ENCODE measurements at regions not wholly inside any gene's neighbourhood (a gene's known extent, or its start where the extent isn't known, plus 50 kb on each side); places are given as distances from the start of the nearest gene placed in this dataset.

DNA sequence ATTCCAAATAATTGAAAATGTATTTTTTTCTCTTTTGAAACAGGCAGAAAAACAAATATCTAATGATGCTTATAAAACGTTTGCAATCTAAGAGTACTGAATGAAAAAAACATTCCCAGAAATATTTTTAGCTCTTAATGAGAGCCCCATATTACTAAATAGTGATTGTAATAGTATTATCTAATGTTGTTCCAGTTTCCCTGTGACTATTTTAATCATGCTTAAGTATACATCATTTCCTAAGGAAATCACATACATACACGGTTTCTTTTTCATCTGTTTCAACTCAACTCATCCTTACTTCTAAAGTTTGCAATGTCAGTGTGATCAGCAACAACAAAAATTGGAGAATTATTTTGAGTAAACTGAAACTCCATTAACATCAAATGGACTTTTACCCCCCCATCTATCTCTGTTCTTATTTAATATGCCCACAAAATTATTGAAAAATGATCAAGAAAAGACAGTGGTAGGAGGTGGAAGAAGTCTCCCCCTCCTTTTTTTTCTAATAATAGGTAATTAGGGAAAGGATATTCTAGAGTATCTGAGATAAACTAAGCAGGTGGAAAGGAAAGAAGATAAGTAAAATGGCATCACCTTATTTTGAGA lies 530.1 kb upstream of the ATP2B1 start:
- Histone ChIP-seq H3K27ac (no peak overlapping the region), H3K4me3 (no peak overlapping the region), H3K27me3 (replicated peaks; ENCODE audit: insufficient read depth) (no peaks in the 10 kb centered on the region), H3K9me3 (no peaks in the 10 kb centered on the region), H3K4me1 (ENCODE audit: control insufficient read depth in 1 of 2, low read depth in 2 of 2) (no peaks in the 10 kb centered on the region), H3K36me3 (no peaks in the 10 kb centered on the region)
- DNase-seq (ENCODE audit: low spot score) (no peak), ATAC-seq (ENCODE audit: insufficient number of reproducible peaks, low FRiP score, low read depth) (no peak)
- TF ChIP-seq, protein P1, sequence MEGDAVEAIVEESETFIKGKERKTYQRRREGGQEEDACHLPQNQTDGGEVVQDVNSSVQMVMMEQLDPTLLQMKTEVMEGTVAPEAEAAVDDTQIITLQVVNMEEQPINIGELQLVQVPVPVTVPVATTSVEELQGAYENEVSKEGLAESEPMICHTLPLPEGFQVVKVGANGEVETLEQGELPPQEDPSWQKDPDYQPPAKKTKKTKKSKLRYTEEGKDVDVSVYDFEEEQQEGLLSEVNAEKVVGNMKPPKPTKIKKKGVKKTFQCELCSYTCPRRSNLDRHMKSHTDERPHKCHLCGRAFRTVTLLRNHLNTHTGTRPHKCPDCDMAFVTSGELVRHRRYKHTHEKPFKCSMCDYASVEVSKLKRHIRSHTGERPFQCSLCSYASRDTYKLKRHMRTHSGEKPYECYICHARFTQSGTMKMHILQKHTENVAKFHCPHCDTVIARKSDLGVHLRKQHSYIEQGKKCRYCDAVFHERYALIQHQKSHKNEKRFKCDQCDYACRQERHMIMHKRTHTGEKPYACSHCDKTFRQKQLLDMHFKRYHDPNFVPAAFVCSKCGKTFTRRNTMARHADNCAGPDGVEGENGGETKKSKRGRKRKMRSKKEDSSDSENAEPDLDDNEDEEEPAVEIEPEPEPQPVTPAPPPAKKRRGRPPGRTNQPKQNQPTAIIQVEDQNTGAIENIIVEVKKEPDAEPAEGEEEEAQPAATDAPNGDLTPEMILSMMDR (IDR thresholded peaks at IDR 0.05): no peak

DNA sequence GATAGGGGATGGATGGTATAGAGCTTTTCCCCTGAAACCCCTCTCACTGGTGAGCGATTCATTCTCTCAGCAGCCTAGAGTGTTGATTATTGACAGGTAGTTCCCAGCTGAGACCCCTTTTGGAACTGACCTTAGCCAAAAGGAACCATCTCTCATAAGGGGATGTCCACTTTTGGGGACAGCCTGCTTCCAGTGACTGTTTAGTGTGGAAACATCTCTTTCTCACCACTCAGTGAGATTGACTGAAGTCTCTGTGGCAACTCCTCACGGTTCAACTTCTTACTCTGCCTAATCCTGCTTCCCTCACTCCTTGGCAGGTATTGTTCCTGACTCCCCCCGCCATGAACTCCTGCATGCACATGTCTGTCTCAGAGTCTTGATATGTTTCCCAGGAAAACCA lies 529.2 kb upstream of the ATP2B1 start:
- TF ChIP-seq, protein P1 (IDR thresholded peaks at IDR 0.05): no peak
- no peak overlapping the region for H3K4me3 ChIP-seq
- no peaks in the 10 kb centered on the region for H3K27me3 ChIP-seq (replicated peaks; ENCODE audit: insufficient read depth)
- no peaks in the 10 kb centered on the region for H3K36me3 ChIP-seq
- no peak for ATAC-seq (ENCODE audit: insufficient number of reproducible peaks, low FRiP score, low read depth)
- no peaks in the 10 kb centered on the region for H3K9me3 ChIP-seq
- H3K4me1 ChIP-seq (ENCODE audit: control insufficient read depth in 1 of 2, low read depth in 2 of 2): no peaks in the 10 kb centered on the region
- no peak overlapping the region for H3K27ac ChIP-seq
- DNase-seq (ENCODE audit: low spot score): no peak

DNA sequence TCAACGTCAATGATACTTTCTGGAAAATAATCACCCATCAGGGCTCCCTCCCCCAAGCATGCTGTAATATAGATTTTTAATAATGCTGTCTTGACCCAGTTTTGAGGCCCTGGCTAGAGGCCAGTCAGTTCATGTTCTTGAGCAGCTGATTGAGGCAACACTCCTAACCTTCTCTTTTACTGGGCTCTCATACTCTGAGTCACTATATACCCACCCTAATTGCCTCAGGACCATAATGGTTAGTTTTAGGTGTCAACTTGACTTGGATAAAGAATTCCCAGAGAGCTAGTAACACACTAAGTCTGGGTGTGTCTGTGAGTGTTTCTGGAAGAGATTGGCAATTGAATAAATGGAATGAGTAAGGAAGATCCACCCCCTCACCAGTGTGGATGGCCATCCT lies 527.0 kb upstream of the ATP2B1 start:
- DNase-seq (ENCODE audit: low spot score) (no peak), ATAC-seq (ENCODE audit: insufficient number of reproducible peaks, low FRiP score, low read depth) (no peak)
- TF ChIP-seq, protein P1 (IDR thresholded peaks at IDR 0.05): no peak
- H3K27me3 ChIP-seq (replicated peaks; ENCODE audit: insufficient read depth): no peaks in the 10 kb centered on the region
- no peaks in the 10 kb centered on the region for H3K4me1 ChIP-seq (ENCODE audit: control insufficient read depth in 1 of 2, low read depth in 2 of 2)
- no peaks in the 10 kb centered on the region for H3K9me3 ChIP-seq
- no peaks in the 10 kb centered on the region for H3K36me3 ChIP-seq
- no peak overlapping the region for H3K27ac ChIP-seq
- H3K4me3 ChIP-seq: no peak overlapping the region

DNA sequence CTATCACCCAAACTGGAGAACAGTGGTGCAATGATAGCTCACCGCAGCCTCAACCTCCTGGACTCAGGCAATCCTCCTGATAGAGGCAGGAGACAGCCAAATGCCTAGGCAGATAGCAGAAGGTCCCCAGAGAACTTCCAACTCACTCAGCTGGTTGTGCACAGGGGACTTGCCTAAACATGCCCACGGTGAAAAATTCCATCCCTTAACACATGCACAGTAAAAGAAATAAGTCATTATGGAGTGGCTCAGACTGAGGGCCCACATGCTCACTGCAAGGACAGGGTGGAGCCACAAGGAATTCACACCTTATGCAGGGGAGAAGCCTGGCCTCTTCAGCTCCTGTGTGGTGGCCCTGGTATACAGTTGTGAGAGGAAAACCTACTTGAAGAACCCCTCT lies 525.8 kb upstream of the ATP2B1 start:
- H3K4me3 ChIP-seq: no peak overlapping the region
- DNase-seq (ENCODE audit: low spot score): no peak
- no peaks in the 10 kb centered on the region for H3K36me3 ChIP-seq

DNA sequence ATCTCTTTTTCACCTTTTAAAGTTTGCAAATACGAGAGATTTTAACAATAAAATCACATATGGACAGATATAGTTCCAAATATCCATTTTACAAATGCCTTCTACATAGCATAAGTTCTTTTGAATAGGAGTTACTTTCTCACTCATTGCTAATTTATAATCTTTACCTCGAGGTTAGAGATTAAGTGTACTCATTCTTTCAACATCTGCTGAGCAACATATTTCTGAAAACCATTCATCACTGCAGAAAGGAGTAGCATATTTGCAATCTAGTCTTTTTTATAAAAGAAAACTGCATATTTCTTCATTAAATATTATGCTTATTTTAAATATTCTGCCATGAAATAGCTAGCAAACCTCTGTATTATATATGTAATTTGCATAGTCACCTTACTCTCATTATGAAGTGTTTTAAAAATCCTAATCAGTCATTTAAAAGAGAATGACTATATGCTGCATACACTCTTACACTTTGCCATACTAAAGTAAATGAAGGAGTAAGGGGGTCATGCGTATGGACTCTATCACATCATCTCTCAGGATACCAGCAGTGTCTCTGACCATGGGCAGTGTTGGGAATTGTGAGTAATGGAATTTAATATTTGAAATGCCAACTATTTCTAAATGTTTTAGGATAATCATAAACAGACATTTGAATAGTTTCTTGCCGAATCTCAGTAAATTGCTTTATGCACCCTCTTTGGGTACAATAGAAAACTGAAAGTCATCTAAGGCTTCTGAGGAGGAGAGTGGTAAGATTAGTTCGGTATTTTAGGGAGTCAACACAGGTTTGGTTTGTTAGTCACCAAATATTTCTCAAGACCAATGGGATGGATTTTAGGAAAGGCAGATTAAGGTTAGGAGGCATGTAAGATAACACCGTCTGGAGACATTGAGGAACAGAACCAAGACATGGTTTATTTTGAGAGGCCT lies 524.8 kb upstream of the ATP2B1 start:
- Histone ChIP-seq H3K9me3 (no peaks in the 10 kb centered on the region), H3K27ac (no peak overlapping the region), H3K27me3 (replicated peaks; ENCODE audit: insufficient read depth) (no peaks in the 10 kb centered on the region), H3K36me3 (no peaks in the 10 kb centered on the region), H3K4me3 (no peak overlapping the region), H3K4me1 (ENCODE audit: control insufficient read depth in 1 of 2, low read depth in 2 of 2) (peaks cover 0 to 3% of the 10 kb centered on the region in 2 donors)
- no peak for DNase-seq (ENCODE audit: low spot score)
- TF ChIP-seq, protein P1 (IDR thresholded peaks at IDR 0.05): no peak
- ATAC-seq (ENCODE audit: insufficient number of reproducible peaks, low FRiP score, low read depth): no peak

More for the DNA sequence above, 525.8 kb upstream of the ATP2B1 start:
- no peak for ATAC-seq (ENCODE audit: insufficient number of reproducible peaks, low FRiP score, low read depth)
- Histone ChIP-seq H3K4me1 (ENCODE audit: control insufficient read depth in 1 of 2, low read depth in 2 of 2) (peaks cover 0 to 3% of the 10 kb centered on the region in 2 donors), H3K9me3 (no peaks in the 10 kb centered on the region), H3K27ac (no peak overlapping the region), H3K27me3 (replicated peaks; ENCODE audit: insufficient read depth) (no peaks in the 10 kb centered on the region)
- TF ChIP-seq, protein P1 (IDR thresholded peaks at IDR 0.05): no peak
